GM12872 (cell line): ENCODE measurements at regions not wholly inside any gene's neighbourhood (a gene's known extent, or its start where the extent isn't known, plus 50 kb on each side); places are given as distances from the start of the nearest gene placed in this dataset.

Source experiments
- TF ChIP-seq, protein P1 (sequence below): IDR thresholded peaks from 3 replicates; pipeline ENCODE4 v1.5.1; 2011; ENCODE audit warnings: low read depth, mild to moderate bottlenecking, low read length, moderate library complexity; ENCODE audit not compliant: insufficient read depth

DNA sequence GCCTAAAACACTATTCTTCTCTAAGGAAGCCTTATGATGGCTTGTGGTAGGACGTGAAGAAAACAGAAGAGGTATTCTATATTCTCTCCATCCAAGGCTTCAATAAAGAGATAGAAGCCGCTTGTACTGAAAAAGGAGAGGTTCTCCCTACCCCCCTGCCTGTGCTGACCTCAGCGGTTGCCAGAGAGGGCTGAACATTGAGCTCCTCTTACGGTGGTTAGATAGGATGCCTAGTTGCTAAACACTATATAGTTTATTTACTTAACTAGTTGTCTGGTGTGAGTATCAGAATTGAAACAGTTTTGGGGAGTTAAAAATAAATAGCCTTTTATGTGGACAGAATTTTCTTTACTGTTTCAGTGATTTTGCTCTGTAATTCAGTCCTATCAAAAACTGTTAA is 112.2 kb downstream of the TFPI2 start:
- TF ChIP-seq, protein P1, sequence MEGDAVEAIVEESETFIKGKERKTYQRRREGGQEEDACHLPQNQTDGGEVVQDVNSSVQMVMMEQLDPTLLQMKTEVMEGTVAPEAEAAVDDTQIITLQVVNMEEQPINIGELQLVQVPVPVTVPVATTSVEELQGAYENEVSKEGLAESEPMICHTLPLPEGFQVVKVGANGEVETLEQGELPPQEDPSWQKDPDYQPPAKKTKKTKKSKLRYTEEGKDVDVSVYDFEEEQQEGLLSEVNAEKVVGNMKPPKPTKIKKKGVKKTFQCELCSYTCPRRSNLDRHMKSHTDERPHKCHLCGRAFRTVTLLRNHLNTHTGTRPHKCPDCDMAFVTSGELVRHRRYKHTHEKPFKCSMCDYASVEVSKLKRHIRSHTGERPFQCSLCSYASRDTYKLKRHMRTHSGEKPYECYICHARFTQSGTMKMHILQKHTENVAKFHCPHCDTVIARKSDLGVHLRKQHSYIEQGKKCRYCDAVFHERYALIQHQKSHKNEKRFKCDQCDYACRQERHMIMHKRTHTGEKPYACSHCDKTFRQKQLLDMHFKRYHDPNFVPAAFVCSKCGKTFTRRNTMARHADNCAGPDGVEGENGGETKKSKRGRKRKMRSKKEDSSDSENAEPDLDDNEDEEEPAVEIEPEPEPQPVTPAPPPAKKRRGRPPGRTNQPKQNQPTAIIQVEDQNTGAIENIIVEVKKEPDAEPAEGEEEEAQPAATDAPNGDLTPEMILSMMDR = no peak

DNA sequence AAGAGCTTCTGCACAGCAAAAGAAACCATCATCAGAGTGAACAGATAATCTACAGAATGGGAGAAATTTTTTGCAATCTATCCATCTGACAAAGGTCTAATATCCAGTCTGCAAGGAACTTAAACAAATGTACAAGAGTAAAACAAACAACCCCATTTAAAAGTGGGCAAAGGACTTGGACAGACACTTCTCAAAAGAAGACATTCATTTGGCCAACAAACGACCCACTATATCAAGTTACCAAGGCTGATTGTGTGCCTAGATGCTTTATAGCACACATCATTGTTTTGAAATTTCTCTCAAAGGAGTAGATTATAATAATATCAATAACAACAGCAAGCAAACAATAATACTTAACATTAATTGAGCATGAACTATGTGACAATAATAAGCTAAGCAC is 117.1 kb downstream of the TFPI2 start:
- TF ChIP-seq, protein P1 = no peak

DNA sequence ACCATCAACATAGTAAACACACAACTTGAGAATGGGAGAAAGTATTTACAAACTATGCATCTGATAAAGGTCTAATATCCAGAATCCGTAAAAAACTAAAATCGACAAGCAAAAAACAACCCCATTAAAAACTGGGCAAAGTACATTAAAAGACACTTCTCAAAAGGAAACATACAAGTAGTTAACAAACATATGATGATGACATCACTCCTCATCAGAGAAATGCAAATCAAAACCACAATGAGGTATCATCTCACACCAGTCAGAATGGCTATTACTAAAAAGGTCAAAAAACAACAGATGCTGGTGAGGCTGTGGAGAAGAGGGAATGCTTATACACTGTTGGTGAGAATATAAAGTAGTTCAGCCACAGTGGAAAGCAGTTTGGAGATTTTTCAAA is 125.1 kb downstream of the TFPI2 start:
- TF ChIP-seq, protein P1 = no peak

DNA sequence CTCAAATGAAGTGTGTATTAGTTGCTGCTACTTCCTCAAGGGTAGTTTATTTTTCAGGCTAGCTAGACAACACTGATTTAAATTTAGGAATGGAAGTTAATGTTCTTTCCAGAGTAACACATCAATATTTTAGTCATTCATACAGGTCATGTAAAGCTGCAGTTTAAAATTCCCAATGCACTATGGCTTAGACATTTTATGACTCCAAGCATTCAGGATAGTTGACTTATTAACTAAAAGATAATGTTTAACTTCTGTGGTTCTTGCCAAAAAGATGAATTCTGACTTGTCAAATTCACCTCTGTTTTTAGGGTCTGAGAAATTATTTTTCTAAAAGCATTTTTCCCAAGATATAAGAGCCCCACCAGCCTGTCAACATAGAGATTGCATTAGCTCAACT is 131.9 kb downstream of the TFPI2 start:
- TF ChIP-seq, protein P1 = no peak

DNA sequence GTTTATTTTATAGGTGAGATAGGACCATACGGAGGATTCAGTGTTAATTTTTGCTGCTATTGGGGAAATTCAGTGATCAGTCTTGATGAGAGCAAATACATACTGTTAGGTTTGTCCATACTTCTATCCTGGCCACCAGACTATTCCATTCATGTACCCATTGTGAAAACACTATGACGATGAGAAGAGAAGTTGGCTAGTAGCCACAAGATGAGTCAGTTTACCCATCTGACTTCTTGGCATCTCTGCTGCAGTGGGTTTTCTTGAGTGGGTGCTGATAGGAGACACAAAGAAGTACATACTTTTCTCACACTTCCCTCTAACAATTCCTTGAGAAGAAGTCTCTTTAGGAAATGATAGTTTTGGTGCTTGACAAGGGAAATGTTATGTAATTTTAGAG is 133.1 kb downstream of the TFPI2 start:
- TF ChIP-seq, protein P1 = no peak

DNA sequence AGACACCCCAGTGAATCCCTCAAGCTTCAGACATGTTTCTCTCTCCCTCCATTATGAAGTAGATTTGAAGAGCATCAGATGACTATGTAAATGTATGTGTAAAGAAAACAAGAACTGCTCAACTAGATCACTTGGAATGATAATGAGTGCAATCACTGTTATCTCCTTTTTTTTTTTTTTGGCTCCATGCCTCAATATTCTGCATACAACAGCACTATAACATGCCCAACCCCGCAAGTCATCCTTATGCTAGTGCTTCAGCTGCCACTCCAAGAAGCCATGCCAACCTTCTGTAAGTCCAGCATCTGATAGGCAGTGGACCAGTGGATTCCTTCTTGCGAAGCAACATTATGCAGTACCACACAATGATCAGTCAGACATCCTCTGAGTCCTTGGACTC is 133.7 kb downstream of the TFPI2 start:
- TF ChIP-seq, protein P1 = no peak

DNA sequence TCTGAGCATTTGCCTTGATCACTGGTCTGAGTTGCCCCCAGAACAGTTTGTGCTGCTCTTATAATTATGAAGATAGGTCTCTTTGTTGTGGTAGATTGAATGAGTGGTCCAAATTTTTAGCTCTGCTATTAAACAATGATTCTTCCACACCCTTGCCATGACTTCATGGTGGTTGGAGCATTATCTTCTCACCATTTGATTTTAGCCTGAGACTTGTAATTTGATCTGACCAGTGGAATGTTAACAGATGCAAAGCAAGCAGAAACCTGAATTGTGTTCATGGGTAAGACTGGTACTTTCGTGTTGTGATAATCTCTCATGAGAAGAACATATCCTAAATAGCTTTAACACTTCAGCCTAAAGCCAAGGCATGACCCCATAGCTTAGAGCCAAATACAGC is 139.1 kb downstream of the TFPI2 start:
- TF ChIP-seq, protein P1 = no peak

DNA sequence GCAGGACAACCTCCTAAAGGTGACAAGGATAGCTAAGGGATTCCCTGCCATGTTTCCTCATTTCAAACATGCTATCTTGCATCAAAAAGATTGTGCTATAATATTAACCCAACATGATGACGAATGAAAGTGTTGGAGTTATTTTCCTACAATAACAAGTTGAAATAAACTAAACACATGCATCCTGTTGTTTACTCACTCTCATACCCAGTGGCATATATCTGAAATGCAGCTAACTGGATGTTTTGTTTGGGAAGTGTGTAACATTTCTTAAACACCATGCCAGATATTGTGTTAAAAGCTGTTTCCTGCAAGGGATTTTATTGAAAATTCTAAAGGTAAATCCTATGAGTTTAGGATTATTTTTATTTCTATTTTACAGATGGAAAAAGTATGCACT is 139.6 kb downstream of the TFPI2 start:
- TF ChIP-seq, protein P1 = no peak
